ENCODE measurements at regions not wholly inside any gene's neighbourhood (a gene's known extent, or its start where the extent isn't known, plus 50 kb on each side); places are given as distances from the start of the nearest gene placed in this dataset.

- H3K27me3 ChIP-seq (ENCODE audit: insufficient read depth, low read length): no peaks in the 10 kb centered on the region
- no peak overlapping the region for H3K14ac ChIP-seq (ENCODE audit: insufficient read depth, low read length)
- no peaks in the 10 kb centered on the region for H3K79me2 ChIP-seq (ENCODE audit: insufficient read depth, low read length)
- H2BK20ac ChIP-seq (ENCODE audit: low read depth, low read length, poor library complexity, severe bottlenecking): no peak overlapping the region
- no peaks in the 10 kb centered on the region for H3K79me1 ChIP-seq (ENCODE audit: insufficient read depth, low read depth, low read length, poor library complexity, severe bottlenecking)
- H2BK15ac ChIP-seq (ENCODE audit: low read depth, low read length): no peak overlapping the region
- no peak overlapping the region for H3K27ac Mint-ChIP-seq
- H2BK12ac ChIP-seq (ENCODE audit: insufficient read length, low read depth, low read length): no peak overlapping the region
- TF ChIP-seq, protein P1, sequence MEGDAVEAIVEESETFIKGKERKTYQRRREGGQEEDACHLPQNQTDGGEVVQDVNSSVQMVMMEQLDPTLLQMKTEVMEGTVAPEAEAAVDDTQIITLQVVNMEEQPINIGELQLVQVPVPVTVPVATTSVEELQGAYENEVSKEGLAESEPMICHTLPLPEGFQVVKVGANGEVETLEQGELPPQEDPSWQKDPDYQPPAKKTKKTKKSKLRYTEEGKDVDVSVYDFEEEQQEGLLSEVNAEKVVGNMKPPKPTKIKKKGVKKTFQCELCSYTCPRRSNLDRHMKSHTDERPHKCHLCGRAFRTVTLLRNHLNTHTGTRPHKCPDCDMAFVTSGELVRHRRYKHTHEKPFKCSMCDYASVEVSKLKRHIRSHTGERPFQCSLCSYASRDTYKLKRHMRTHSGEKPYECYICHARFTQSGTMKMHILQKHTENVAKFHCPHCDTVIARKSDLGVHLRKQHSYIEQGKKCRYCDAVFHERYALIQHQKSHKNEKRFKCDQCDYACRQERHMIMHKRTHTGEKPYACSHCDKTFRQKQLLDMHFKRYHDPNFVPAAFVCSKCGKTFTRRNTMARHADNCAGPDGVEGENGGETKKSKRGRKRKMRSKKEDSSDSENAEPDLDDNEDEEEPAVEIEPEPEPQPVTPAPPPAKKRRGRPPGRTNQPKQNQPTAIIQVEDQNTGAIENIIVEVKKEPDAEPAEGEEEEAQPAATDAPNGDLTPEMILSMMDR (conservative IDR thresholded peaks at IDR 0.05): no peak
- H3K27ac ChIP-seq (ENCODE audit: insufficient read length, low read depth, low read length): no peak overlapping the region
- no peak overlapping the region for H3K4ac ChIP-seq (ENCODE audit: low read depth, low read length)
- no peak overlapping the region for H2BK120ac ChIP-seq (ENCODE audit: low read depth, low read length, poor library complexity, severe bottlenecking)
- DNase-seq: no peak
- no peaks in the 10 kb centered on the region for H3K4me1 ChIP-seq (ENCODE audit: insufficient read depth, low read length)
- H3K9ac ChIP-seq (ENCODE audit: extremely low read depth, insufficient read length, low read length): no peak overlapping the region
- H3K4me3 Mint-ChIP-seq: no peak overlapping the region
- H4K20me1 ChIP-seq (ENCODE audit: control insufficient read depth, insufficient read depth, insufficient read length): no peaks in the 10 kb centered on the region
- no peak overlapping the region for H4K91ac ChIP-seq (ENCODE audit: insufficient read length, low read depth, low read length)
- no peaks in the 10 kb centered on the region for H3K23me2 ChIP-seq (ENCODE audit: insufficient read length, low read depth, low read length, poor library complexity, severe bottlenecking)
- no peak overlapping the region for H3T11ph ChIP-seq (ENCODE audit: low read length)
- H3K4me2 ChIP-seq (ENCODE audit: insufficient read depth, insufficient read length, low read length): no peak overlapping the region
- no peak overlapping the region for H2AK5ac ChIP-seq (ENCODE audit: insufficient read length, low read length)
- no peaks in the 10 kb centered on the region for H3K9me3 Mint-ChIP-seq
- no peak overlapping the region for H2BK5ac ChIP-seq (ENCODE audit: insufficient read length, low read length)
- H2AFZ ChIP-seq (ENCODE audit: low read length): no peak overlapping the region
- no peak overlapping the region for H3K56ac ChIP-seq (ENCODE audit: insufficient read length, low read depth, low read length)
- peaks cover 0 to 2% (median 0%) of the 10 kb centered on the region in 3 experiments; a peak in 2 of 7 replicates for H3K36me3 Mint-ChIP-seq (ENCODE audit: insufficient read depth in 1 of 3, low read depth in 3 of 3)
- no peaks in the 10 kb centered on the region for H3K9me3 ChIP-seq (ENCODE audit: control insufficient read depth, low read depth, low read length)
- no CpG with 5 or more reads among the region's 5 CpGs for WGBS (ENCODE audit: extremely low coverage, insufficient read length, low lambda C conversion rate)
- no peak overlapping the region for H3K23ac ChIP-seq (ENCODE audit: insufficient read length, low read depth, low read length)
- no peak overlapping the region for H3K18ac ChIP-seq (ENCODE audit: insufficient read length, low read depth, low read length)
- no peak overlapping the region for H4K5ac ChIP-seq (ENCODE audit: insufficient read length, low read depth, low read length)
- no peak overlapping the region for H4K8ac ChIP-seq (replicated peaks; ENCODE audit: insufficient read length, low read depth, low read length)
- peaks cover 26% of the 10 kb centered on the region for H3K27me3 Mint-ChIP-seq (ENCODE audit: low read depth)
- no peaks in the 10 kb centered on the region for H3K4me1 Mint-ChIP-seq
Observed at GRCh38 chr20:22289442-22289841, 294.9 kb downstream of the FOXA2 start.

All from H9 (cell line).